ENCODE measurements at regions not wholly inside any gene's neighbourhood (a gene's known extent, or its start where the extent isn't known, plus 50 kb on each side); places are given as distances from the start of the nearest gene placed in this dataset.

GRCh38 chr5:143678148-143678905 is 133.6 kb upstream of the HMHB1 start:
- H3K4me1 ChIP-seq, result no peaks in the 10 kb centered on the region
- no peaks in the 10 kb centered on the region for H3K36me3 ChIP-seq (replicated peaks)
- no peaks in the 10 kb centered on the region for H3K27me3 ChIP-seq (ENCODE audit: low read depth)
- in situ Hi-C loops (cut with MboI; ENCODE audit: low sequenced_read_pairs), result no loop called here
- no peak for DNase-seq (ENCODE audit: low spot score in 2 of 2)
- H3K9me3 ChIP-seq, result no peaks in the 10 kb centered on the region
- no peak overlapping the region for H3K4me3 ChIP-seq

GRCh38 chr5:143677403-143677802 is 134.6 kb upstream of the HMHB1 start:
- Histone ChIP-seq H3K4me3 (no peak overlapping the region), H3K36me3 (replicated peaks) (no peaks in the 10 kb centered on the region), H3K27me3 (ENCODE audit: low read depth) (no peaks in the 10 kb centered on the region), H3K4me1 (no peaks in the 10 kb centered on the region), H3K9me3 (no peaks in the 10 kb centered on the region)
- in situ Hi-C loops (cut with MboI; ENCODE audit: low sequenced_read_pairs), result no loop called here
- DNase-seq (ENCODE audit: low spot score in 2 of 2), result no peak

GRCh38 chr5:143676802-143677201 is 135.2 kb upstream of the HMHB1 start:
- DNase-seq (ENCODE audit: low spot score in 2 of 2), result no peak
- Histone ChIP-seq H3K9me3 (no peaks in the 10 kb centered on the region), H3K4me1 (no peaks in the 10 kb centered on the region), H3K36me3 (replicated peaks) (no peaks in the 10 kb centered on the region), H3K4me3 (no peak overlapping the region), H3K27me3 (ENCODE audit: low read depth) (no peaks in the 10 kb centered on the region)
- in situ Hi-C loops (cut with MboI; ENCODE audit: low sequenced_read_pairs), result no loop called here

GRCh38 chr5:143674469-143674786 is 137.5 kb upstream of the HMHB1 start:
- H3K4me1 ChIP-seq, result no peaks in the 10 kb centered on the region
- no peak overlapping the region for H3K4me3 ChIP-seq
- no peaks in the 10 kb centered on the region for H3K27me3 ChIP-seq (ENCODE audit: low read depth)
- H3K9me3 ChIP-seq, result no peaks in the 10 kb centered on the region
- DNase-seq (ENCODE audit: low spot score in 2 of 2), result no peak
- in situ Hi-C loops (cut with MboI; ENCODE audit: low sequenced_read_pairs), result no loop called here
- no peaks in the 10 kb centered on the region for H3K36me3 ChIP-seq (replicated peaks)

- H3K9me3 ChIP-seq, result no peaks in the 10 kb centered on the region
- no peak for DNase-seq (ENCODE audit: low spot score in 2 of 2)
- no peak overlapping the region for H3K4me3 ChIP-seq
- H3K27me3 ChIP-seq (ENCODE audit: low read depth), result no peaks in the 10 kb centered on the region
- no peaks in the 10 kb centered on the region for H3K4me1 ChIP-seq
- no peaks in the 10 kb centered on the region for H3K36me3 ChIP-seq (replicated peaks)
- in situ Hi-C loops (cut with MboI; ENCODE audit: low sequenced_read_pairs), result no loop called here
Observed at GRCh38 chr5:143673676-143674468, 138.1 kb upstream of the HMHB1 start.

GRCh38 chr5:143672806-143673205 is 139.2 kb upstream of the HMHB1 start:
- H3K4me1 ChIP-seq, result no peaks in the 10 kb centered on the region
- in situ Hi-C loops (cut with MboI; ENCODE audit: low sequenced_read_pairs), result no loop called here

GRCh38 chr5:143671674-143672569 is 140.0 kb upstream of the HMHB1 start:
- H3K9me3 ChIP-seq, result no peaks in the 10 kb centered on the region
- H3K36me3 ChIP-seq (replicated peaks), result no peaks in the 10 kb centered on the region
- DNase-seq (ENCODE audit: low spot score in 2 of 2), result no peak
- H3K4me1 ChIP-seq, result no peaks in the 10 kb centered on the region
- H3K4me3 ChIP-seq, result no peak overlapping the region
- no peaks in the 10 kb centered on the region for H3K27me3 ChIP-seq (ENCODE audit: low read depth)
- in situ Hi-C loops (cut with MboI; ENCODE audit: low sequenced_read_pairs), result no loop called here

More at GRCh38 chr5:143672806-143673205, 139.2 kb upstream of the HMHB1 start:
- Histone ChIP-seq H3K4me3 (no peak overlapping the region), H3K36me3 (replicated peaks) (no peaks in the 10 kb centered on the region), H3K9me3 (no peaks in the 10 kb centered on the region), H3K27me3 (ENCODE audit: low read depth) (no peaks in the 10 kb centered on the region)
- no peak for DNase-seq (ENCODE audit: low spot score in 2 of 2)

GRCh38 chr5:143671021-143671420 is 140.9 kb upstream of the HMHB1 start:
- H3K4me1 ChIP-seq, result no peaks in the 10 kb centered on the region
- DNase-seq (ENCODE audit: low spot score in 2 of 2), result no peak
- no peak overlapping the region for H3K4me3 ChIP-seq
- no peaks in the 10 kb centered on the region for H3K27me3 ChIP-seq (ENCODE audit: low read depth)
- no peaks in the 10 kb centered on the region for H3K36me3 ChIP-seq (replicated peaks)
- H3K9me3 ChIP-seq, result no peaks in the 10 kb centered on the region
- in situ Hi-C loops (cut with MboI; ENCODE audit: low sequenced_read_pairs), result no loop called here

GRCh38 chr5:143665866-143666265 is 146.1 kb upstream of the HMHB1 start:
- Histone ChIP-seq H3K4me3 (no peak overlapping the region), H3K9me3 (no peaks in the 10 kb centered on the region), H3K36me3 (replicated peaks) (no peaks in the 10 kb centered on the region), H3K27me3 (ENCODE audit: low read depth) (no peaks in the 10 kb centered on the region), H3K4me1 (no peaks in the 10 kb centered on the region)
- DNase-seq (ENCODE audit: low spot score in 2 of 2), result no peak
- in situ Hi-C loops (cut with MboI; ENCODE audit: low sequenced_read_pairs), result no loop called here

GRCh38 chr5:143664623-143665022 is 147.3 kb upstream of the HMHB1 start:
- Histone ChIP-seq H3K9me3 (no peaks in the 10 kb centered on the region), H3K27me3 (ENCODE audit: low read depth) (no peaks in the 10 kb centered on the region), H3K36me3 (replicated peaks) (no peaks in the 10 kb centered on the region), H3K4me1 (no peaks in the 10 kb centered on the region), H3K4me3 (no peak overlapping the region)
- DNase-seq (ENCODE audit: low spot score in 2 of 2), result no peak
- in situ Hi-C loops (cut with MboI; ENCODE audit: low sequenced_read_pairs), result no loop called here

GRCh38 chr5:143663872-143664271 is 148.1 kb upstream of the HMHB1 start:
- in situ Hi-C loops (cut with MboI; ENCODE audit: low sequenced_read_pairs), result no loop called here
- no peaks in the 10 kb centered on the region for H3K36me3 ChIP-seq (replicated peaks)

GRCh38 chr5:143662020-143662419 is 149.9 kb upstream of the HMHB1 start:
- in situ Hi-C loops (cut with MboI; ENCODE audit: low sequenced_read_pairs), result no loop called here
- Histone ChIP-seq H3K27me3 (ENCODE audit: low read depth) (no peaks in the 10 kb centered on the region), H3K4me3 (no peak overlapping the region), H3K36me3 (replicated peaks) (no peaks in the 10 kb centered on the region), H3K9me3 (no peaks in the 10 kb centered on the region), H3K4me1 (no peaks in the 10 kb centered on the region)
- no peak for DNase-seq (ENCODE audit: low spot score in 2 of 2)

More at GRCh38 chr5:143663872-143664271, 148.1 kb upstream of the HMHB1 start:
- no peaks in the 10 kb centered on the region for H3K9me3 ChIP-seq
- DNase-seq (ENCODE audit: low spot score in 2 of 2), result no peak
- no peaks in the 10 kb centered on the region for H3K4me1 ChIP-seq
- no peak overlapping the region for H3K4me3 ChIP-seq
- H3K27me3 ChIP-seq (ENCODE audit: low read depth), result no peaks in the 10 kb centered on the region

GRCh38 chr5:143660625-143661024 is 151.3 kb upstream of the HMHB1 start:
- H3K36me3 ChIP-seq (replicated peaks), result no peaks in the 10 kb centered on the region
- no peak overlapping the region for H3K4me3 ChIP-seq
- H3K27me3 ChIP-seq (ENCODE audit: low read depth), result no peaks in the 10 kb centered on the region
- no peaks in the 10 kb centered on the region for H3K9me3 ChIP-seq
- DNase-seq (ENCODE audit: low spot score in 2 of 2), result no peak
- in situ Hi-C loops (cut with MboI; ENCODE audit: low sequenced_read_pairs), result no loop called here
- H3K4me1 ChIP-seq, result no peaks in the 10 kb centered on the region
